Naive thymus-derived CD4-positive, alpha-beta T cell (primary cell): ENCODE measurements at regions not wholly inside any gene's neighbourhood (a gene's known extent, or its start where the extent isn't known, plus 50 kb on each side); places are given as distances from the start of the nearest gene placed in this dataset.

Experiments
- ATAC-seq: fragments of 150-1000 bp; cut with Tn5 transposase; 2 replicates; pipeline ENCODE4 v1.10.0; 2021; ENCODE audit warnings: mild to moderate bottlenecking, moderate library complexity
- CTCF ChIA-PET: fragments of 350-600 bp; sonication (Branson Sonifier 250); formaldehyde crosslinking; loops from one replicate; lab custom pipeline; 2021; ENCODE audit warnings: antibody characterized with exemption; lab: Charles Lee
- POLR2A ChIA-PET: fragments of 350-600 bp; sonication (Branson Sonifier 250); formaldehyde crosslinking; loops from one replicate; lab custom pipeline; 2021; ENCODE audit warnings: antibody characterized with exemption, inconsistent platforms; lab: Charles Lee
- DNase-seq, 9 donors: peaks; one replicate each; pipeline versions ENCODE4 v3.0.0 to v3.0.0-alpha.2; 2020 to 2022; ENCODE audit warnings: mixed read lengths in 1 of 9
- H3K27ac ChIP-seq: one replicate; pipeline ENCODE4 v1.7.0; 2013; ENCODE audit warnings: mild to moderate bottlenecking, low read depth, low read length, moderate library complexity
- H3K27me3 ChIP-seq, 2 donors: one replicate each; pipeline ENCODE4 v1.7.0; 2013; ENCODE audit warnings: low read length in 2 of 2, mild to moderate bottlenecking in 2 of 2, moderate library complexity in 2 of 2; ENCODE audit not compliant: control insufficient read depth in 2 of 2, insufficient read depth in 2 of 2
- H3K36me3 ChIP-seq, 3 experiments: 1 replicate in 2 of 3; 2 replicates in 1 of 3; pipeline ENCODE4 v1.7.0; 2013; ENCODE audit warnings: low read length in 3 of 3, mild to moderate bottlenecking in 3 of 3, moderate library complexity in 1 of 3; ENCODE audit not compliant: insufficient read depth in 3 of 3, control insufficient read depth in 2 of 3
- H3K4me1 ChIP-seq, 2 donors: one replicate each; pipeline ENCODE4 v1.7.0; 2013; ENCODE audit warnings: low read length in 2 of 2, mild to moderate bottlenecking in 2 of 2, moderate library complexity in 1 of 2; ENCODE audit not compliant: control insufficient read depth in 2 of 2, insufficient read depth in 2 of 2
- H3K4me3 ChIP-seq: 2 replicates; pipeline ENCODE4 v1.7.0; 2013; ENCODE audit warnings: mild to moderate bottlenecking, low read length
- H3K9me3 ChIP-seq, 3 experiments: 1 replicate in 2 of 3; 2 replicates in 1 of 3; pipeline ENCODE4 v1.7.0; 2013; ENCODE audit warnings: low read length in 3 of 3; ENCODE audit not compliant: control insufficient read depth in 2 of 3
- H3K27ac Mint-ChIP-seq, 9 donors: one replicate each; pipeline ENCODE4 v1.8.0; 2020 to 2022; ENCODE audit warnings: mixed read lengths in 9 of 9, mild to moderate bottlenecking in 8 of 9, moderate library complexity in 5 of 9, inconsistent platforms in 2 of 9
- H3K27me3 Mint-ChIP-seq, 5 donors: one replicate each; pipeline ENCODE4 v1.8.0; 2021 to 2022; ENCODE audit warnings: mixed read lengths in 5 of 5, mild to moderate bottlenecking in 1 of 5
- H3K36me3 Mint-ChIP-seq, 5 donors: one replicate each; pipeline ENCODE4 v1.8.0; 2020 to 2022; ENCODE audit warnings: mixed read lengths in 5 of 5, mild to moderate bottlenecking in 3 of 5, inconsistent platforms in 1 of 5
- H3K4me1 Mint-ChIP-seq, 7 donors: one replicate each; pipeline ENCODE4 v1.8.0; 2020 to 2022; ENCODE audit warnings: mixed read lengths in 7 of 7, mild to moderate bottlenecking in 3 of 7, inconsistent platforms in 1 of 7
- H3K4me3 Mint-ChIP-seq, 10 donors: one replicate each; pipeline ENCODE4 v1.8.0; 2020 to 2022; ENCODE audit warnings: mild to moderate bottlenecking in 10 of 10, mixed read lengths in 10 of 10, moderate library complexity in 6 of 10, inconsistent platforms in 2 of 10
- H3K9me3 Mint-ChIP-seq, 11 donors: one replicate each; pipeline ENCODE4 v1.8.0; 2020 to 2022; ENCODE audit warnings: mixed read lengths in 11 of 11, mild to moderate bottlenecking in 4 of 11, inconsistent platforms in 1 of 11, moderate library complexity in 1 of 11
- intact Hi-C, 2 donors: fragments of 100-400 bp; cut with micrococcal nuclease; formaldehyde crosslinking; loops; one replicate each; pipeline ENCODE4 v1.15.1; 2023

DNA sequence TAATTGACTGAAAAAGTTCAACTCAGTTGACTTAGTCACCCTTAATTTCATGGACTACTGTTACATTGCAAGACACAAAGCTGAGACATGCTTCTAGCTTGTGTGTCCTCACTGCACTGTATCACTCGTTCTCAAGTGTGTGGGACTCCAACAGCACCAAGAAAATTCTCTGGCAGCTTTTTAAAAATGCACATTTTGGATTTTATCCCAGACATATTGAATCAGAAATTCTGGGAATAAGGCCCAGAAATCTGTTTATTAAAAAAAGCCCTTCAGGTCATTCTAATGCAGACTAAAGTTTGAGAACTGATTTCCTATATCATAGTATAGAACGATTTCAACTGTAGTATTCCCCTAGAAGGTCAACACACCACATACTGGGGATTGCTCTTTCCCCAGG is 1485.3 kb downstream of the PCDH9 start:
- H3K4me3 ChIP-seq, result no peak overlapping the region
- ChIA-PET CTCF (no interaction called here), POLR2A (no interaction called here)
- no peaks in the 10 kb centered on the region for H3K27me3 Mint-ChIP-seq
- no peaks in the 10 kb centered on the region for H3K9me3 ChIP-seq
- H3K36me3 Mint-ChIP-seq, result no peaks in the 10 kb centered on the region
- H3K27ac Mint-ChIP-seq, result no peak overlapping the region
- intact Hi-C loops, result no loop called here
- ATAC-seq (no peak), DNase-seq (no peak)
- no peaks in the 10 kb centered on the region for H3K27me3 ChIP-seq
- H3K36me3 ChIP-seq, result no peaks in the 10 kb centered on the region
- H3K9me3 Mint-ChIP-seq, result peaks cover 0 to 25% (median 6%) of the 10 kb centered on the region in 11 donors
- H3K27ac ChIP-seq, result no peak overlapping the region
- no peaks in the 10 kb centered on the region for H3K4me1 Mint-ChIP-seq
- H3K4me1 ChIP-seq, result no peaks in the 10 kb centered on the region
- no peak overlapping the region for H3K4me3 Mint-ChIP-seq

DNA sequence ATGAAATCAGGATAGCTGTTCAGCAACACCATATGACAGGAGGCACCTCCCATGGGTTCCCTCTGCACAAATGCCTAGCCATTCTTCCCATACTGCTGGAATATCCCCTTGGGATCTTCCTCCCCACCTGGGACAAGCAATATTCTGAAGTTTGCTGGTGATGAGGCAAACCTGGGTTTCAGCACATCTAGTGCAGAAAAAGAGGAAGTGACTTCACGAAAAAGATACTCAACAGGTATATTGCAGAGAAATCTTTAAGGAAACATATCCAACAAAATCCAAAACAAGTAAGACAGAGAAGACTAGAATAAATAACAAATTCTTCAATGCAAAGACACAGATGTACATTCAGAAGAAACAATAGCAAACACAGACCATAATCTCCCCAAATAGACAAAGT is 1497.0 kb downstream of the PCDH9 start:
- no peaks in the 10 kb centered on the region for H3K27me3 ChIP-seq
- H3K9me3 ChIP-seq, result no peaks in the 10 kb centered on the region
- no peak overlapping the region for H3K4me3 Mint-ChIP-seq
- H3K27ac ChIP-seq, result no peak overlapping the region
- no peak overlapping the region for H3K4me3 ChIP-seq
- no peaks in the 10 kb centered on the region for H3K4me1 ChIP-seq
- H3K27me3 Mint-ChIP-seq, result no peaks in the 10 kb centered on the region
- POLR2A ChIA-PET, result no interaction called here
- H3K4me1 Mint-ChIP-seq, result no peaks in the 10 kb centered on the region
- no peaks in the 10 kb centered on the region for H3K36me3 ChIP-seq
- no peak for ATAC-seq
- CTCF ChIA-PET, result no interaction called here
- DNase-seq, result no peak
- intact Hi-C loops, result no loop called here
- H3K36me3 Mint-ChIP-seq, result no peaks in the 10 kb centered on the region
- no peak overlapping the region for H3K27ac Mint-ChIP-seq
- peaks cover 1 to 47% (median 13%) of the 10 kb centered on the region in 11 donors for H3K9me3 Mint-ChIP-seq

DNA sequence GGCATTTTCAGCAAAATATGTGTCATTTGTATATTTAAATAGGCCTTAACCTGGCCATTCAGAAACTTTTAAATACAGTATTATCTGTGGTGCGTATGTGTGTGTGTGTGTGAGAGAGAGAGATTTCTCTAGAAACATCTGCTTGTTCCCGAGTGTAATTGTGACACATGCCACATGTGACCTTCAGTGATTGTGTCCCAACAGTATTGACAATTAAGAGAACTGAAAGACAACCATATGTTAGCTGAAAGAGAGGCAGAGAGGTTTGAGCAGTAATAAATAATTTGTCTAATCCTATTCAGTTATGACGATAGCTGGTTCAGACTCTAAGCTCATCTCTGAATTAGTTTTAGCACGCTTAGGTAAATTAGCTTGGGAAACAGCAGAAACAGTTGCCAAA is 1503.1 kb downstream of the PCDH9 start:
- no peak for DNase-seq

DNA sequence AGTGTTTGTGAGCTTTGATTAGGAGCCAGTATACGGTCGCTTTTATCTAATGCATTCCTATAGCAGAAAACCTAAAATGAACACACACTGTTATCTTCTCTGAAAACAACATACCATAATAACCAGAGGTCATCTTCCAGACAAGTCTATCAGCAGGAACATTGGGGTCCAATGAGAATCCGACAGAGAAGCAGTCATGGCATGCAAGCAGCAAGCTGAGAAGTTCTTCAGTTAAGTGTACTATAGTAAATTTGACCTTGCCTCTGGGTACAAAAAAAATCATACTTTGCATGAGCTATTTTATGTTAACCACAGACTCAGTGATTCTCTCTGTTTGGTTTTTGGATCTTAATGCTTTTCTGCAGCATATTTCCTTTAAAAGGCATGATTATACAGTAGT is 1505.1 kb downstream of the PCDH9 start:
- Histone ChIP-seq H3K9me3 (no peaks in the 10 kb centered on the region), H3K27me3 (no peaks in the 10 kb centered on the region), H3K4me1 (no peaks in the 10 kb centered on the region), H3K27ac (no peak overlapping the region), H3K4me3 (no peak overlapping the region), H3K36me3 (no peaks in the 10 kb centered on the region)
- Mint-ChIP-seq H3K4me1 (no peaks in the 10 kb centered on the region), H3K9me3 (peaks cover 0 to 4% (median 2%) of the 10 kb centered on the region in 11 donors), H3K36me3 (no peaks in the 10 kb centered on the region), H3K4me3 (no peak overlapping the region), H3K27me3 (no peaks in the 10 kb centered on the region), H3K27ac (no peak overlapping the region)
- ATAC-seq (no peak), DNase-seq (no peak)
- intact Hi-C loops, result no loop called here
- ChIA-PET POLR2A (no interaction called here), CTCF (no interaction called here)

More for the DNA sequence above, 1503.1 kb downstream of the PCDH9 start:
- Histone ChIP-seq H3K36me3 (no peaks in the 10 kb centered on the region), H3K27ac (no peak overlapping the region), H3K4me3 (no peak overlapping the region), H3K4me1 (no peaks in the 10 kb centered on the region), H3K27me3 (no peaks in the 10 kb centered on the region), H3K9me3 (no peaks in the 10 kb centered on the region)
- H3K4me3 Mint-ChIP-seq, result no peak overlapping the region
- no peaks in the 10 kb centered on the region for H3K4me1 Mint-ChIP-seq
- no peaks in the 10 kb centered on the region for H3K36me3 Mint-ChIP-seq
- peaks cover 0 to 11% (median 4%) of the 10 kb centered on the region in 11 donors for H3K9me3 Mint-ChIP-seq
- ChIA-PET POLR2A (no interaction called here), CTCF (no interaction called here)
- no peak overlapping the region for H3K27ac Mint-ChIP-seq
- intact Hi-C loops, result no loop called here
- H3K27me3 Mint-ChIP-seq, result no peaks in the 10 kb centered on the region
- ATAC-seq, result no peak

DNA sequence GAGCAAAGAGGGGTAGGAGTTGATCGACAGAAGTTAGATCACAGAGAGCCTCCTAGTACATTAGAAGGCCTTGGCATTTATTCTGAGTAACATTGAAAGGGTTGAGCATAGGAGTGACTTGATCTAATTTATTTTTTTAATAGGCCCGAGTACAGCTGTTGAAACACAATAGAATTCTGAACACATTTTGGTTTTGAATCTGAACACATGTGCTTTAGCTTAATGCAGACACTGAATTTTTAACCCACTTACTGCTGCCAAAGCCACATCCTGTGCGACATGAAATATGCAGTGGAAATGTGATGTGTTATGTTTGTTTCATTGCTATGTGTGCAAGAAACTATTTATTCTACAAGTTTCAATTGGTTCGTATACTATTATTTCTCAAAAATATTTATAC is 1505.9 kb downstream of the PCDH9 start:
- H3K36me3 ChIP-seq, result no peaks in the 10 kb centered on the region
- no peak overlapping the region for H3K27ac Mint-ChIP-seq
- no peak overlapping the region for H3K4me3 ChIP-seq
- DNase-seq (no peak), ATAC-seq (no peak)
- no peaks in the 10 kb centered on the region for H3K4me1 Mint-ChIP-seq
- no peaks in the 10 kb centered on the region for H3K4me1 ChIP-seq
- intact Hi-C loops, result no loop called here
- ChIA-PET POLR2A (no interaction called here), CTCF (no interaction called here)
- no peak overlapping the region for H3K4me3 Mint-ChIP-seq
- H3K9me3 Mint-ChIP-seq, result peaks cover 0 to 9% (median 2%) of the 10 kb centered on the region in 11 donors
- no peaks in the 10 kb centered on the region for H3K27me3 Mint-ChIP-seq
- no peaks in the 10 kb centered on the region for H3K9me3 ChIP-seq
- H3K27ac ChIP-seq, result no peak overlapping the region
- H3K27me3 ChIP-seq, result no peaks in the 10 kb centered on the region
- no peaks in the 10 kb centered on the region for H3K36me3 Mint-ChIP-seq

DNA sequence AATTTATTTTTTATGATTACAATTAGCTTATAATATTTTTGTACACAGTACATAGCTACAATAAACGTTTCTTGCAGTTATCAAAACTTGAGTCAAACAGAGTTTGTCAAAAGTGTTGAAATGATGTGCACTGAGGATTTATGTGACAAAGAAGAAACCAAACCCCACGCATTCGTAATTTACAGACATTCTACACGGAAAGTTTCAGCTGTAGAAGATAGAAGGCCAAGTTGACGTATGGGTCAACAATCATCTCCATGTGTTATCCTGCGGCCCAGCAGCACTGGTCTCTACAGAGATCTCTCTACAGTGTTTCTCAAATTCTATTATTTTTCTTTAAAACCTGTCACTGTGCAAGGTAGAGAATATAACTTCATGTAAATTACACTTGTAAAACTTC is 1507.6 kb downstream of the PCDH9 start:
- Mint-ChIP-seq H3K9me3 (peaks cover 1 to 24% (median 4%) of the 10 kb centered on the region in 11 donors), H3K4me1 (no peaks in the 10 kb centered on the region), H3K36me3 (no peaks in the 10 kb centered on the region), H3K27ac (no peak overlapping the region), H3K27me3 (no peaks in the 10 kb centered on the region), H3K4me3 (no peak overlapping the region)
- no peaks in the 10 kb centered on the region for H3K9me3 ChIP-seq
- intact Hi-C loops, result no loop called here
- no peaks in the 10 kb centered on the region for H3K36me3 ChIP-seq
- no peaks in the 10 kb centered on the region for H3K4me1 ChIP-seq
- CTCF ChIA-PET, result no interaction called here
- H3K27ac ChIP-seq, result no peak overlapping the region
- no peaks in the 10 kb centered on the region for H3K27me3 ChIP-seq
- DNase-seq (no peak), ATAC-seq (no peak)
- no peak overlapping the region for H3K4me3 ChIP-seq
- POLR2A ChIA-PET, result no interaction called here

DNA sequence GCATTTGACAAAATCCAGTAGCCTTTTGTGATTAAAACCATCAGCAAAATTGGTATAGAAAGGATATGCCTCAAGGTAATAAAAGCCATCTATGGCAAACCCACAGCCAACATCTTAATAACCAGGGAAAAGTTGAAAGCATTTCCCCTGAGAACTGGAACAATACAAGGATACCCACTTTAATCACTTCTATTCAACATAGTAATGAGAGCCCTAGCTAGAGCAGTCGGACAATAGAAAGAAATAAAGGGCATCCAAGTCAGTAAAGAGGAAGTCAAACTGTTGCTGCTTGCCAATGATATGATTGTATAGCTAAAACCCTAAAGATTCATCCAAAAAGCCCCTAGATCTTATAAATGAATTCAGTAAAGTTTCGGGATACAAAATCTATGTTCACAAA is 1510.3 kb downstream of the PCDH9 start:
- no peaks in the 10 kb centered on the region for H3K9me3 ChIP-seq
- H3K9me3 Mint-ChIP-seq, result peaks cover 1 to 32% (median 5%) of the 10 kb centered on the region in 11 donors

More for the DNA sequence above, 1510.3 kb downstream of the PCDH9 start:
- ChIA-PET CTCF (no interaction called here), POLR2A (no interaction called here)
- intact Hi-C loops, result no loop called here
- H3K27me3 Mint-ChIP-seq, result no peaks in the 10 kb centered on the region
- no peaks in the 10 kb centered on the region for H3K27me3 ChIP-seq
- H3K4me1 Mint-ChIP-seq, result no peaks in the 10 kb centered on the region
- no peak overlapping the region for H3K4me3 ChIP-seq
- no peaks in the 10 kb centered on the region for H3K36me3 ChIP-seq
- DNase-seq (no peak), ATAC-seq (no peak)
- H3K4me3 Mint-ChIP-seq, result no peak overlapping the region
- H3K4me1 ChIP-seq, result no peaks in the 10 kb centered on the region
- H3K27ac Mint-ChIP-seq, result no peak overlapping the region
- no peaks in the 10 kb centered on the region for H3K36me3 Mint-ChIP-seq
- H3K27ac ChIP-seq, result no peak overlapping the region
